RPMI7951 (cell line): ENCODE measurements at regions not wholly inside any gene's neighbourhood (a gene's known extent, or its start where the extent isn't known, plus 50 kb on each side); places are given as distances from the start of the nearest gene placed in this dataset.
"Not testable (repeated sequence)": the region's sequence is repeated elsewhere in the genome, so short reads cannot be mapped to it uniquely, and the experiment has no call there.

ENCODE experiments used
- DNase-seq: peaks from one replicate; pipeline ENCODE4 v3.0.0-alpha.2; 2012; ENCODE audit warnings: low read depth

DNA sequence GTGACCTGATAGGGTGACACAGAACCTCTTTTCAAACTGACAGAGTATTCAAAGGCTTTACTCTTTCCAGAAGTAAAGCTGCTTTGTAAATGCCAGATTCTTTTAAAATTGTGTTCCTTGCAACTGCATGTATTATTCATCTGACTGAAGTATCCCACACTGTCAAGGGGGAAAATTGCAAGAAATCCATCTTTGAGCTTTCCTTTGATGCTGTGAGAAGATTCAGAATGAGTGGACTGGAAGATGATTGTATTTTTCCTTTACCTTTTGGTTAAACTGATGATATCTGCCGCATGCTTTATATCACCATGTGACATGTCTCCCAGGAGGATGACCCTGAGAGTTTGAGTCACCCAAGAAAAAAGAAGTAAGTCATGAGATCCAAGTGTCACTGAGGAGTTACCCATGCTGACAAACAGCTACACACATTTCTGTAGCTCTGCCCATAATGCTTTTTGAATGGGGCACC lies 250.8 kb upstream of the CBLB start:
- DNase-seq, result peak; percentile 69

- peak; percentile 74 for DNase-seq
Observed at GRCh38 chr3:106120356-106120755, 251.5 kb upstream of the CBLB start.

GRCh38 chr3:106121491-106122289 lies 252.9 kb upstream of the CBLB start:
- no peak for DNase-seq

- no peak for DNase-seq
Observed at GRCh38 chr3:106124818-106125217, 256.0 kb upstream of the CBLB start.

DNA sequence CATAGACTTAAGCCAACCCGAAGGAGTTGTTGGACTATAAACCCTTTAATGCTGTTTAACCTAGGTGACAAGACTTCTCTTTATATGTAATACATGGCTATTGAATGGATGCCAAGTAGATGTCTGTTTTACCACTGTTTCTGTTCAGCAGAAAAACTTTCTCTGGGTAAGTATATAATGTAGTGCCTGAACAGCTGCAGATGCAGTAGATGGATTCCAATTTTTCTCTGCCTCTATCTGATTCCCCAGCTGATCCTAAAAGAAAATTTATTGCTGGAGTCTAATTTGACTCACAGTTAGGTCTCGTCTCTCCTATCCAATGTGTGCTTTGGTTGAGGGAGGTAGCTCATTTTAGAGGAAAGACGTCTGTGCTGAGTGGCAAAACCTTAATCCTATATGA lies 256.5 kb upstream of the CBLB start:
- no peak for DNase-seq

GRCh38 chr3:106126067-106126845 lies 257.4 kb upstream of the CBLB start:
- no peak for DNase-seq

GRCh38 chr3:106126846-106127235 lies 258.0 kb upstream of the CBLB start:
- no peak for DNase-seq

DNA sequence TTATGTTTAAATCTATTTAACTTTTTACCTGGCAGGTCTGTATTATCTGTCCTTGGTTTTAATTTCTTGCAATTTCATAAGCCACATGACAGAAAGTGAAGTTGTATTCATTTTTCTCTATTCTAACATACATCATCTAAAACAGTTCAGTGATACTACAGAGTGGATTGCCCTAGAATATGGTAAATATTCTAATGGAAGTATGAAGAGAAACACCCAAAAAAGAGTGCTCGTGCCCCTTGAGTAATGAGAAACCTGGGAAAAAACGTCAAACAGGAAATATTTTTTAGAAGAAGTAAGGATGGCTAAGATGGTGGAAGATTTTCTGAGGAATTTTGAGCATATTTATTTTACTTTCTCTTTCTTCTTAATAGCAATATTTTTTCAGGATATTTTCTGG lies 261.1 kb upstream of the CBLB start:
- DNase-seq, result no peak

DNA sequence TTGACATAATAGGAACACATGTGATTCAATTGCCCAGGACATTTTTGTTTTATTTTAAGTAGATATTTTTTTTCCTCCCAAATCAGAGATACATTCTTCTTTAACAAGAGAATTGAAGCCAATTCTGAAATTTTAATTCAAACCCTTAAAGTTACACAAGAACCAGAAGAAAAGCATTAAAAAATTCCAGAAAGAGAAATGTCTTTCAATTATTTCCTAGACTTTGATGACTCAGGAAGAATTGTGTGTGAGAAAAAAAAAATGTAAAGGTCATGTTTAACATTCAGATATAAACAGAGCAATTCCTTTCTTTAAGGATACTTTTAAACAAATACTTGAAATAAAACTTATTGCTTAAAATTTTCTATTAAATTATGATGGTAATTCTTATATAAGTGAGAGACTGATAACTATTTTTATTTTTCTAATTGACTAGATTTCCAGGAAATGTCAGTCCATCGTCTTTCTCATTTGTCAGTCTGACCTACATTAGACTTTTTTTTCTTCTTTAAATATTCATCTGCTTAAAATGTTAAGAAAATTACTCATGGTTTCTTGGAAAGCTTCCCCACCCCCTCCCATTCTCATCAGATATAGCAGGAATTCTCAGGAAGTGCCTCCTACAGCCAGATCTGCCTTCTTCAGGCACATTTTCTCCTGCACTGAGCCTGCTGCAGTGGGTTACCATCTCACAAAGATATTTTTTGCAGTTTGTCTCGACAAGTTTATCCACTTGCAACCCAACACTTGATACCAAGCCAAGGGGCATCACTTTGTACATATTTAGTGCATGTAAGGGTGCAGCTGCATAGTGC lies 261.8 kb upstream of the CBLB start:
- peak; percentile 67 for DNase-seq

- DNase-seq, result no peak
Observed at GRCh38 chr3:106135451-106136160, 266.8 kb upstream of the CBLB start.

DNA sequence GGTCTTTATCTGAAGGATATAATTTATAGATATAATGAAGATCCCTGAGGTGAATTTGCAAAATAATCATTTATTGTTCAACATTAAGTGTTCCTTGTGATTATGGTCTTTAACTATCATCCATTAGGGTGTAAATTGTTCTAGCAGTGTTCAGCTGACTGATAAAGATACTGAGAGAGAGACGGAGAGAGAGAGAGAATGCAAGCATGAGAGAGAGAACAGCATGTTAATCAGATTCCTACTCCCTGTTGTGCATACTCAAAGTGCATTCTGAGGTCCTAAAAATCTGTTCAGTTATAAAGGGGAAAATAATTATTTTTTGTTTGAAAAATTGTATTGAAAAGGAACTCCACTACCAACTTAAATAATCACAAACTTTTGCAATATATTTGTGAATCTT lies 271.0 kb upstream of the CBLB start:
- DNase-seq, result no peak

DNA sequence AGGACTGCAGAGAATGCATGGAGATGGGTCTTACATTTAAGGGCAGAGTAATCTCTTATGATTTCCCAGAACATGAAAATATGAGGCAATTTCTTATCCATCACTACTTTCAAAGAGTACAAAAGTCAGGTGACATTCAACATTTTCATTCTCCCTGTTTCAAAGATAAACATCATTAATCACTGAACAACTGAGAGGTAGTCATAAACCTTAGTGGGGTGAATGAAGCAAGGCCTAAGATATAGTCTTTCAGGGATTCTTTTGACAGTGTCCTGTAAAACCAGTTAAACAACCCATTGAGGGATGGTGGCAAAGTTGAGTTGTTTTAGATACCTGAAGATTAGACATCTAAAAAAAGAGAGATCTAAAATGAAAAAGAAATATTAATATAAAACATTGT lies 271.6 kb upstream of the CBLB start:
- DNase-seq, result no peak

GRCh38 chr3:106144030-106144429 lies 275.2 kb upstream of the CBLB start:
- no peak for DNase-seq

DNA sequence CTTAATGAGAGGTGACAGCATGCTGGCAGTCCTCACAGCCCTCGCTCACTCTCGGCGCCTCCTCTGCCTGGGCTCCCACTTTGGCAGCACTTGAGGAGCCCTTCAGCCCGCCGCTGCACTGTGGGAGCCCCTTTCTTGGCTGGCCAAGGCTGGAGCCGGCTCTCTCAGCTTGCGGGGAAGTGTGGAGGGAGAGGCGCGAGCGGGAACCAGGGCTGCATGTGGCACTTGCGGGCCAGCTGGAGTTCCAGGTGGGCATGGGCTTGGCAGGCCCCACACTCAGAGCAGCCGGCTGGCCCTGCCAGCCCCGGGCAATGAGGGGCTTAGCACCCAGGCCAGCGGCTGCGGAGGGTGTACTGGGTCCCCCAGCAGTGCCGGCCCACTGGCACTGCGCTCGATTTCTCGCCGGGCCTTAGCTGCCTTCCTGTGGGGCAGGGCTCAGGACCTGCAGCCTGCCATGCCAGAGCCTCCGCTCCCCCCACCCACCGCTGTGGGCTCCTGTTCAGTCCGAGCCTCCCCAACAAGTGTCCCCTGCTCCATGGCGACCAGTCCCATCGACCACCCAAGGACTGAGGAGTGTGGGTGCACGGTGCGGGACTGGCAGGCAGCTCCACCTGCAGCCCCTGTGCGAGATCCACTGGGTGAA lies 279.7 kb upstream of the CBLB start:
- not testable (repeated sequence) for DNase-seq

DNA sequence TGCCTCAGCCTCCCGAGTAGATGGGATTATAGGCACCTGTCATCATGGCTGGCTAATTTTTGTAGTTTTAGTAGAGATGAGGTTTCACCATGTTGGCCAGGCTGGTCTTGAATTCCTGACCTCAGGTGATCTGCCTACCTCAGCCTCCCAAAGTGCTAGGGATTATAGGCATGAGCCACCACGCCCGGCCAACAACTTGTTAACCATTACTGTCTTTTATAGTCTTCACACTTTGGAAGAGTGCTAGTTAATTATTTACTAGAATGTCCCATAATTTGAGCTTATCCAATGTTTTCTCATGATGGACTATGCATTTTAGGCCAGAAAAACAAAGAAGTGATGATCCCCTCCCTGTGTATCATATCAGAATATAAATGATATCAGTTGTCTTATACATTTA lies 288.6 kb upstream of the CBLB start:
- DNase-seq, result no peak

- DNase-seq, result no peak
Observed at GRCh38 chr3:106160396-106160795, 291.6 kb upstream of the CBLB start.

- DNase-seq, result no peak
Observed at GRCh38 chr3:106161246-106161645, 292.4 kb upstream of the CBLB start.

DNA sequence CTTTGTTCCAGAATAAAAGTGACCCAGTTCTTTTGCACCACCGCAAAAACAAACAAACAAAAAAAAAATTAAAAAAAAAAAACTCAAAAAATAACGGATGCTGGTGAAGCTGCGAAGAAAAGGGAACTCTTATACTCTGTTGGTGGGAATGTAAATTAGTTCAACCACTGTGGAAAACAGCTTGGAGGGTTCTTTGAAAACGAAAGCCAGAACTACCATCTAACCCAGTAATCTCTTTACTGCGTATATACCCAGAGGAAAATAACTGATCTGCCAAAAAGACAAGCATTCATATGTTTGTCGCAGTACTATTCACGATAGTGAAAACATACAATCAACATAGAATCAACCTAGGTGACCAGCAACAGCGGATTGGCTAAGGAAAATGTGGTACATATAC lies 298.9 kb upstream of the CBLB start:
- peak; percentile 48 for DNase-seq

DNA sequence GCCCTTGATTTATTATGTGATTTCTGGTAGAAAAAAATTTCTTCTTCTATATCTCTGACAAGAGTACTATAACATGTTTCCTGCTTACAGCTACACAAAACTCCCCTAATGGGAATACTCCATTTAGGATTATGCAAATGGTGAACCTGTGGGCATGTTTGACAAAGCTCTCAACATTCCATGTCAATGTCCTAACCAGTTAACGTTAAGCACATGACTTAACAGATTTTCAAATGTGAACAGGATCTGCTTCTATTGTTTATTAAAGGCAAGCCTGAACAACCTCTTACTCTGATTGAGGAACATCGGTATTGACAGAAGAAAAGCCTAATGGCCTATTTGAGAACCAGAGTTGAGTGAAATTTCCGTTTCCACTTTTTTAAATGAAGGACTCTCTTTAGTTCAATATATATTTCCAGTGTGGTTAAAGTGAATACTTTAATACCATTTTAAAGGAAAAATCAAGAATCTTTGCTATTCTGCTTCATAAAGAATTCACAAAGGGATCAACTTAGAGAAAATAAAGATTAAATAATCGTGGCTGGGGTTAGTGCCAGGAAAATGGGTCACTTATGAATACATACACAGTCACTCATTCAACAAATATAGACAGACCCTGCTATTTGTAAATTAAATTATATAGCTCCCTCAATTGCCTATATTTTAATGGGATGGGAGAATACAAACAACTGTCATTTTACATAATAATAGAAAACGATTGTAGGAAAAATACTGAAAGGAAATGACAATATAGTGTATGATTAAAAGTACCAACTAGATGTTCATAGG lies 300.3 kb upstream of the CBLB start:
- DNase-seq, result no peak

- DNase-seq, result no peak
Observed at GRCh38 chr3:106170636-106171035, 301.8 kb upstream of the CBLB start.
